HTR-8/SVneo (cell line): ENCODE measurements at regions not wholly inside any gene's neighbourhood (a gene's known extent, or its start where the extent isn't known, plus 50 kb on each side); places are given as distances from the start of the nearest gene placed in this dataset.

Experiments used
- DNase-seq: peaks from one replicate; pipeline ENCODE4 v3.0.0; 2011; ENCODE audit warnings: low spot score, mixed read lengths; ENCODE audit not compliant: insufficient read length
- FAIRE-seq: peaks from 2 replicates; lab custom pipeline; 2011; peaks lifted over from hg19 to GRCh38; lab: Jason Lieb, UNC

DNA sequence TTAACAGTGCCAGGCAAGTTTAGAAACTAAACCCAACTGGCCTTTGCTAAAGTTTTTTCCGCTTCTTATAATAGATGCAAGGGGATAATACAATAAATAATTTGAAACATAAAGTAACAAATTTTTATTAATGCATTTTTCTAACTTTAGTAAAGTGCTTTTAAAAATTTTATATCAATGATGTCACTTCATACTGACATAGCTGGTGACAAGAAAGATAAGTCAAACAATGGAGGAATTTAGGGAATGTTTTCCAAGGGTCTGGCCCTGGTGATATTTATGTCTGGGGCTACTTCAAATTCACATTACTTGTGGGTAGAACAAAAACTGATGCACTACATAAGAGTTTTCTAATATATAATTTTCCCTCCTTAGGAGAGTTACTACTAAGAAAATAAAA lies 61.2 kb upstream of the CBLN2 start:
- FAIRE-seq, result no peak
- no peak for DNase-seq

DNA sequence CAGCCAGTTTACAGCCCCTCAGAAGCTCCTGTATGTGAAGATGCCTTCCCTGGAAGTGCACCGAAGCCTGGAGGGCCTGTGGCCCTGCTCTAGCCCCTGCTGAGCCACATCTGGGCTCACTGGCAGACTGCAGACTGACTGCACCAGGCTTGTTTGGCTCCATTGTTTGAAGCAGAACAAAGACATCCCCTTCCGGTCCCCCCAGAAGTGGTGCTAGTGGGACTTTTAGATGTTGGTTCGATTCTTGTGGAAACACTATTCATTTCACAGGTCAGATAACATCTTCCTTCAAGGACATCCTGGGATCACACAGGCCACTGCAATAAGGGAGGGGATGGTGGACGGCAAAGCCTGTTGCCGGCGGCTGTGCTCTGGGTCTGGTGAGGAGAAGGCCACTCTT lies 57.8 kb upstream of the CBLN2 start:
- no peak for DNase-seq
- no peak for FAIRE-seq

DNA sequence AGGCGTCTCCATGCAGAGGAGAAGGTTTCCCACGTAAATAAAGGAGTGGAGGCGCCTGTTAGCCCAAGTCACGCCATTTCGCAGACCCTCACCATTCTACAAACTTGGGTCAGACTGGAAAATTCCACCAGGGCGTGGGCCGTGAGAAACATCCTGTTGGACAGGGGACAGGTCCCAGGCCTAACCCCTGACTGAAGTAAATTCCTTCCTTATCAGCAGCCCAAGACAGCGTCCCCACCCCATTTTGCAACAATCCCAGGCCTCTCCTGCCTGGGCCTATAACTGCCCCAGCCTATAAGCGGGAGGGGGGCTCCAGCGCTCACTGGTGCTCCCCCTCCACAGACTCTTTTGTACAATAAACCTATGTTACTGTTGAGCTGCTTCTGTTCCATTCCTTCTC lies 57.3 kb upstream of the CBLN2 start:
- DNase-seq (no peak), FAIRE-seq (no peak)
